Endodermal cell (in vitro differentiated cells): ENCODE measurements at regions not wholly inside any gene's neighbourhood (a gene's known extent, or its start where the extent isn't known, plus 50 kb on each side); places are given as distances from the start of the nearest gene placed in this dataset.

Source experiments
- DNase-seq: peaks from one replicate; pipeline ENCODE4 v3.0.0-alpha.2; 2017
- H3K27ac ChIP-seq: 2 replicates; pipeline ENCODE4 v1.5.1; 2013; ENCODE audit warnings: mild to moderate bottlenecking, low read depth, low read length, moderate library complexity
- H3K27me3 ChIP-seq: 2 replicates; pipeline ENCODE4 v1.6.1; 2013; ENCODE audit warnings: mild to moderate bottlenecking, low read length, moderate library complexity; ENCODE audit not compliant: insufficient read depth, control insufficient read depth, poor library complexity, severe bottlenecking
- H3K36me3 ChIP-seq: 2 replicates; pipeline ENCODE4 v1.7.0; 2013; ENCODE audit warnings: mild to moderate bottlenecking, low read length, moderate library complexity; ENCODE audit not compliant: control insufficient read depth, insufficient read depth
- H3K4me1 ChIP-seq: one replicate; pipeline ENCODE4 v1.7.0; 2013; ENCODE audit warnings: low read length; ENCODE audit not compliant: control insufficient read depth, insufficient read depth
- H3K4me3 ChIP-seq: 2 replicates; pipeline ENCODE4 v1.5.1; 2013; ENCODE audit warnings: mild to moderate bottlenecking, low read length, moderate library complexity
- H3K9ac ChIP-seq: 2 replicates; pipeline ENCODE4 v1.6.1; 2013; ENCODE audit warnings: mild to moderate bottlenecking, low read length, moderate library complexity; ENCODE audit not compliant: poor library complexity, severe bottlenecking; ENCODE audit errors: extremely low read depth
- H3K9me3 ChIP-seq: 2 replicates; pipeline ENCODE4 v1.6.1; 2013; ENCODE audit warnings: mild to moderate bottlenecking, low read length, moderate library complexity; ENCODE audit not compliant: control insufficient read depth
- H3K27ac Mint-ChIP-seq: 2 replicates; pipeline ENCODE4 v1.8.0; 2020; ENCODE audit warnings: mixed read lengths
- H3K27me3 Mint-ChIP-seq: 2 replicates; pipeline ENCODE4 v1.8.0; 2021; ENCODE audit warnings: mild to moderate bottlenecking, mixed read lengths; ENCODE audit not compliant: insufficient read depth
- H3K36me3 Mint-ChIP-seq: 2 replicates; pipeline ENCODE4 v1.8.0; 2020; ENCODE audit warnings: low read depth, mixed read lengths
- H3K4me1 Mint-ChIP-seq: 2 replicates; pipeline ENCODE4 v1.8.0; 2020; ENCODE audit warnings: mixed read lengths
- H3K4me3 Mint-ChIP-seq: 2 replicates; pipeline ENCODE4 v1.8.0; 2020; ENCODE audit warnings: mild to moderate bottlenecking, moderate library complexity, mixed read lengths
- H3K9me3 Mint-ChIP-seq: 2 replicates; pipeline ENCODE4 v1.8.0; 2020; ENCODE audit warnings: mild to moderate bottlenecking, mixed read lengths
- CTCF ChIP-seq: fragments of 200-600 bp; sonication (generic); conservative IDR thresholded peaks from 2 replicates; pipeline ENCODE4 v1.5.0; 2021; ENCODE audit warnings: antibody characterized with exemption, mild to moderate bottlenecking
- WGBS, 2 experiments: methylation state at CpG; one replicate each; pipeline versions ENCODE4 v1.1.5 to v1.1.7; 2013; ENCODE audit warnings: missing lambda C conversion rate in 2 of 2, mixed read lengths in 1 of 2; ENCODE audit not compliant: insufficient coverage in 1 of 2, insufficient read length in 1 of 2; 5-methylcytosine and 5-hydroxymethylcytosine counted together

DNA sequence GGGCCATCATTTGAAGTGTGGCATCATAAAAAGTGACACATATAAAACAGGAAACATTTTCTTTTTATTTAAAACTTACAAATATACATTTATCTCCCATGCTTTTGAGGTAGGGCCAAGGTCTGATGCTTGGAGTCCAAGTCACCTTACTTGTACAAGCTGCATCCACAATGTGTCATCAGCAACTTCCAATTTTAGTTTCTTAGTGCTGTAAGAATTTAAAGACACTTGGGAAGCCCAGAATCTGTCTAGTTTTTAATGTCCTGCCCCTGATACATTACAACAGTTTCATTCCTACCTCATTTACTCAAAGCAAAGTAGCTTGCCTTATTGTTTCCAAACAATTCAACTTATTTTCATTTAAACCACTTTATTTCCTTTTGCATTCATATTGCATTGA, 297.7 kb downstream of the MTX2 start:
- H3K9ac ChIP-seq = no peak overlapping the region
- Mint-ChIP-seq H3K36me3 (no peaks in the 10 kb centered on the region), H3K9me3 (no peaks in the 10 kb centered on the region), H3K27me3 (peaks cover 30% of the 10 kb centered on the region), H3K4me1 (no peaks in the 10 kb centered on the region), H3K4me3 (no peak overlapping the region), H3K27ac (no peak overlapping the region)
- no peak overlapping the region for H3K27ac ChIP-seq
- H3K27me3 ChIP-seq = peaks cover 11% of the 10 kb centered on the region
- H3K9me3 ChIP-seq = no peaks in the 10 kb centered on the region
- no peak for DNase-seq
- H3K36me3 ChIP-seq = no peaks in the 10 kb centered on the region
- H3K4me3 ChIP-seq = no peak overlapping the region
- TF ChIP-seq CTCF = no peak
- H3K4me1 ChIP-seq = no peaks in the 10 kb centered on the region

DNA sequence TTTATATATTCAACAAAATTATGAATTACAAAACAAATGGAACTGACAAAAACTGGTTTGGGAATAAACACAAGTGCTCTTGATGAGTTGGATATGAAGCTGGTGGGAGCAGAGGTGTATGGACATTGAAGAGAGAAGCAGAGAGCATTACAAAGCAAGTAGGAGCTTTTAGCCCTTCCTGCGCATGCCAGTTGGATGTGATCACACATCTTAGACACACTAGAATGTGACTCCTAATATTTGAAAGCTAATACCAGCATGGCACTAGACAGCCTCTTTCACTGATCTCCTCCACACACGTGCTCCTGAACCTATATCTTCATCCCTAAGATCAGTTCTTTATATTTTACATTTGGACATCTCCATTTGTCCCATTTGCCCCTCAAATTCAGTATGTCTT, 298.1 kb downstream of the MTX2 start:
- Histone ChIP-seq H3K4me3 (no peak overlapping the region), H3K27ac (no peak overlapping the region), H3K9ac (no peak overlapping the region), H3K27me3 (peaks cover 11% of the 10 kb centered on the region), H3K4me1 (no peaks in the 10 kb centered on the region), H3K9me3 (no peaks in the 10 kb centered on the region), H3K36me3 (no peaks in the 10 kb centered on the region)
- Mint-ChIP-seq H3K27me3 (peaks cover 29% of the 10 kb centered on the region), H3K4me1 (no peaks in the 10 kb centered on the region), H3K27ac (no peak overlapping the region), H3K9me3 (no peaks in the 10 kb centered on the region), H3K36me3 (no peaks in the 10 kb centered on the region), H3K4me3 (no peak overlapping the region)
- DNase-seq = no peak
- WGBS, 2 experiments = 88 to 96% methylated on average over 2 of the region's 2 CpGs
- no peak for TF ChIP-seq CTCF

GRCh38 chr2:176569574-176569973, 300.3 kb downstream of the MTX2 start:
- TF ChIP-seq CTCF = no peak
- H3K27me3 ChIP-seq = peaks cover 11% of the 10 kb centered on the region
- no peak overlapping the region for H3K4me3 ChIP-seq
- no peaks in the 10 kb centered on the region for H3K9me3 ChIP-seq
- Mint-ChIP-seq H3K27ac (no peak overlapping the region), H3K4me3 (no peak overlapping the region), H3K4me1 (no peaks in the 10 kb centered on the region), H3K27me3 (peaks cover 12% of the 10 kb centered on the region), H3K36me3 (no peaks in the 10 kb centered on the region), H3K9me3 (no peaks in the 10 kb centered on the region)
- WGBS, 2 experiments = 98 to 100% methylated on average over 1 to 3 of the region's 3 CpGs
- no peaks in the 10 kb centered on the region for H3K36me3 ChIP-seq
- DNase-seq = no peak
- no peaks in the 10 kb centered on the region for H3K4me1 ChIP-seq
- no peak overlapping the region for H3K9ac ChIP-seq
- H3K27ac ChIP-seq = no peak overlapping the region
